ENCODE measurements at regions not wholly inside any gene's neighbourhood (a gene's known extent, or its start where the extent isn't known, plus 50 kb on each side); places are given as distances from the start of the nearest gene placed in this dataset.
"Not testable (repeated sequence)": the region's sequence is repeated elsewhere in the genome, so short reads cannot be mapped to it uniquely, and the experiment has no call there.

GRCh38 chr4:114252499-114252898, 273.1 kb upstream of the ARSJ start:
- DNase-seq, result no peak

DNA sequence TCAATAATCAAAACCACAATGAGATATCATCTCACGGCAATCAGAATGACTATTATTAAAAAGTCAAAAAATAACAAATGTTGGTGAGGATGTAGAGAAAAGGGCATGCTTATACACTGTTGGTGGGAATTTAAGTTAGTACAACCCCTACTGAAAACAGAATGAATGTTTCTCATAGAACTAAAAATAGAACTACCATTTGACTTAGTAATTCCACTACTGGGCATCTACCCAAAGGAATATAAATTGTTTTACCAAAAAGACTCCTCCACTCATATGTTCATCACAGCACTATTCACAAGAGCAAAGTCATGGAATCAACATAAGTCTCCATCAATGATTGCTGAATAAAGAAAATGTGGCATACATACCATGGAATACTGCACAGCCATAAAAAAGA, 278.1 kb upstream of the ARSJ start:
- no peak for DNase-seq

DNA sequence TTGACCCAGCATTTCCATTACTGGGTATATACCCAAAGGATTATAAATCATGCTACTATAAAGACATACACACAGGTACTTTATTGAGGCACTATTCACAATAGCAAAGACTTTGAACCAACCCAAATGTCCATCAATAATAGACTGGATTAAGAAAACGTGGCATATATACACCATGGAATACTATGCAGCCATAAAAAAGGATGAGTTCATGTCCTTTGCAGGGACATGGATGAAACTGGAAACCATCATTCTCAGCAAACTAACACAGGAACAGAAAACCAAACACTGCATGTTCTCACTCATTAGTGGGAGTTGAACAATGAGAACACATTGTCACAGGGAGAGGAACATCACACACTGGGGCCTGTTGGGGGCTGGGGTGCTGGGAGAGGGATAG, 283.0 kb upstream of the ARSJ start:
- not testable (repeated sequence) for DNase-seq

GRCh38 chr4:114263233-114263632, 283.8 kb upstream of the ARSJ start:
- no peak for DNase-seq

DNA sequence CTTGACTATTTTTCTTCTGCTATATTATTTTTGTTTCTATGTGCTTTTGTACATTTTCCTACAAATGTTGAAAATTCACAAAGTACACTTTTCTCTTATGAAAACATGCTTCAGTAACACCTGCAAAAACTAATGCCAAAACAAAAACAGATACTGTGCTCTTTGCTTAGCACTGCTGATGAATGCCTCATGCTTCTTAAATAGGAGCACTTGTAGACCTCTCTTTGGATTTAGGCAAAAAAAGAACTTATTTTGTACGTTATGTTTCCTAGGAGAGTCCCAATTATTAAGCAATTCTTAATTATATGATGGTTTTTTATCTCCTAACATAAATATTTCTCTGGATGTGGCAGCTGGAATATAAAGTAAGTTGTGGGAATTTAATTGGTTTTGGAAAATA, 285.0 kb upstream of the ARSJ start:
- no peak for DNase-seq

DNA sequence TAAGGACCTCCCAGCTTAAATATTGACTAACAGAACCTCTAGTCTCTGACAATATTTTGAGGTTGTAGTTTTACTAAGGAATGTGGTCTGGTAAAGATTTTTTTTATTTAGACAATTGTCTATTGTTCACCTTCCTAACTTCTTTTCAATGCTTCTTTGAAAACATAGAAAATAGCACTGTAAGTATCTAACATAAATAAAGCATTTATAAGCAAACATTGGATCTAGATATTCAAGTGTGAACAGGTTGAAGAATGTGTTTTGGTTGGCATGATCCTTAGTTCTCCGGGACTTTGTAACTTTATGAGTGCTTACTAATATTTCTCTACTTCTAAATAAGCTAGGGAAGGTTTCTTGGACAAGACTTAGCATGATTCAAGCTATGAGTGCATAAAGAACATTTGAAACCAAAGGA, 285.4 kb upstream of the ARSJ start:
- DNase-seq, result no peak

GRCh38 chr4:114265342-114265741, 285.9 kb upstream of the ARSJ start:
- DNase-seq, result no peak

- no peak for DNase-seq
These were observed 288.5 kb upstream of the ARSJ start for GRCh38 chr4:114267976-114268375.

GRCh38 chr4:114271031-114271430, 291.6 kb upstream of the ARSJ start:
- no peak for DNase-seq

GRCh38 chr4:114272226-114272625, 292.8 kb upstream of the ARSJ start:
- no peak for DNase-seq

DNA sequence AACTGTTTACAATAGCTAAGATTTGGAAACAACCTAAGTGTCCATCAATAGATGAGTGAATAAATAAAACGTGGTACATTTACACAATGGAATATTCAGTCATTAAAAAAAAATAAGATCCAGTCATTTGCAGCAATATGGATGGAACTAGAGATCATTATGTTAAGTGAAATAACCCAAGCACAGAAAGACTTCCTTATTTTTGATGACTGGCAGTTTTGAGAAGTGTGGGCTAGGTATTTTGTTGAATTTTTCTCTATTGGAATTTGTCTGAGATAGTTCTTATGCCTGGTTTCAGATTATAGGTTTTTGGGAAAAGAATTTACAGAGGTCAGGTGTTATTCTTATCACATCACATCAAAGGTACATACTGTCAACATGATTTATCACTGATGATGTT, 293.8 kb upstream of the ARSJ start:
- no peak for DNase-seq

GRCh38 chr4:114277690-114278089, 298.2 kb upstream of the ARSJ start:
- no peak for DNase-seq

- no peak for DNase-seq
These were observed 299.6 kb upstream of the ARSJ start for GRCh38 chr4:114279066-114279465.

GRCh38 chr4:114279711-114280110, 300.3 kb upstream of the ARSJ start:
- DNase-seq, result no peak

DNA sequence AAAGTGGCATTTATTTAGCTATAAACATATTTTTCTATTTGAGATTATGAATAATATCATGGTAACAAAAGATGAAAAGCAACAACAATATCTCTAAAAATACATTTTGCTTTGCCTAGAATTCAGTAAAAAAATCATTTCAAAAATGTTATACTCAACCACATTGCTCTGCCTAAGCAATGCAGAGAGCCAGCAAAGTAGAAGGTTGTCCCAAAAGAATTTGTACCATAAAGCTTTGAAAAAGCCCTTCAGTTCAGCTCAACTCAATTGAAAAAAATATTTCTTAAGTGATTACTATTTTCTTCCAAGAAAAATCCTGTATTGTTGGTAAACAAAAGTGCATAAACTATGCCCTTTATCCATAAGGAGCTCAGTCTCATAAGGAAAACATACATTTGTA, 301.2 kb upstream of the ARSJ start:
- DNase-seq, result no peak

DNA sequence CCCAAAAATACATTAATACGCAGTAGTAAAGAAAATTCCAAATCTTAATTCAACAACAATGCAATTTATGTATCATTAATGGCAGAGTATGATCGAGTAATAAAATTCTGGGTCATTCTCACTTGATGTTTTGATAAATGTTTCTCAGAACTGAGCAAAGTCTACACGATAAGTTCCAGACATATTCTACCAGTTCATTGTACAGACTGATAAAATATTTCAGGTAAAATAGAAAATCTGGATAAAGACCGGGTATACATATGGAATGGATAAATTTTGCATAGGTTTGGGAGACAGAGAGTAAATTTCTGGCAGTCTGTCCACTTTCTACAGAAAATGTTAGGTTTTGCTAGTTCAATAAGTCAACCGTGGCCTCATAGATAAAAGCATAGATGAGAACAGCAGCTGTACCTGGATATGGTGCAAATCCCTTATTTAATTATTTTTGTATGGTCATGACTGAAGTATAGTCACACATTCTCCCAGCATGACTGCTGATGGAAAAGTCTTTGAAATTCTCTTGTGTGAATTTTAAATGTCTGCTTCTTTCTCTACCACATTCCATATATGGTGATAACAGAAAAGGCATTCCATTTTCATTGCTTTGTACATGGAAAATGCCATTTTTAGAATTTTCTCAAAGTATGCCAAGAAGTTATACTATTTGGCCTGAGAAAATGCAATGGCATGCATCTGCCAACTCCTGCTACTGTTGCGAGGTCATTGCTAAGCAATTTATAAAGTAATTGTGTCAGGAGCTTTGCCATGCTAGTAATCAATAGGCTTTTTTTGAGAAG, 301.9 kb upstream of the ARSJ start:
- DNase-seq, result no peak

DNA sequence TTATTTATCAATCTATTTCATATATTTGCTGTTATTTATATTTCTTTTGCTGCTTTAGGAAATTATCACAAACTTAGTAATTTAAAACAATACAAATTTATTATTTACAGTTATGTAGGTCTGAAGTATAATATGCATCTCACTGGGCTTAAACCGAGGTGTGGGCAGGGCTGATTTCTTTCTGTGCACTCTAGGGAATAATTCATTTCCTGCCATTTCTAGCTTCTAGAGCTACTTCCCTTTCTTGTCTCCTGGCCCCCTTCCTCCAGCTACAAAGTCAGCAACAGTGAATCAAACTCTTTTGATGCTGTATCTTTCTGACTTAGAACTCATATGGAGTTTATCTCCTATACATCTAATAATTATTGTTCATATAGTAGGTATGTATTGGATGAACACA, 303.5 kb upstream of the ARSJ start:
- no peak for DNase-seq

DNA sequence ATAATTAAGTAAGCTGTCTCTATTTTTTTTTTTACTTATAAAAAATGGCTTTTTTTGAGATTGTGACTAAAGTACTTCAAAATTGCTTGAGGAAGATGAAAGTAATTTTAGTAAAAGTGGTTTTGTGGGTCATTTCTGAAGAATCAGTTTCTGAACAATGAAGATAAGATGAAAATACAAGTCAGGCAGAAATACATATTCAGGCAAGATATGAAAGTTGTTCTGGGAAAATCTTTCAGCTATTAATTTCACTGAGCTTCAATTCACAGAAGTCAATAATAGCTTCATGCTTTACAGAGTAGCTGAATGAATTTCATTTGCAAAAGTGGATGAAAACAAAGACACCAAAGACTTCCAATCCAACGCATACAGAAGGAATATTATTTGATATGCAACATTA, 305.2 kb upstream of the ARSJ start:
- no peak for DNase-seq

GRCh38 chr4:114286262-114286810, 306.9 kb upstream of the ARSJ start:
- DNase-seq, result no peak

- no peak for DNase-seq
These were observed 307.7 kb upstream of the ARSJ start for GRCh38 chr4:114287079-114287696.

GRCh38 chr4:114296126-114296525, 302.5 kb upstream of the UGT8 start:
- no peak for DNase-seq

- no peak for DNase-seq
These were observed 296.1 kb upstream of the UGT8 start for GRCh38 chr4:114302472-114302871.

- no peak for DNase-seq
These were observed 294.6 kb upstream of the UGT8 start for GRCh38 chr4:114304046-114304445.

- no peak for DNase-seq
These were observed 294.0 kb upstream of the UGT8 start for GRCh38 chr4:114304567-114304966.

DNA sequence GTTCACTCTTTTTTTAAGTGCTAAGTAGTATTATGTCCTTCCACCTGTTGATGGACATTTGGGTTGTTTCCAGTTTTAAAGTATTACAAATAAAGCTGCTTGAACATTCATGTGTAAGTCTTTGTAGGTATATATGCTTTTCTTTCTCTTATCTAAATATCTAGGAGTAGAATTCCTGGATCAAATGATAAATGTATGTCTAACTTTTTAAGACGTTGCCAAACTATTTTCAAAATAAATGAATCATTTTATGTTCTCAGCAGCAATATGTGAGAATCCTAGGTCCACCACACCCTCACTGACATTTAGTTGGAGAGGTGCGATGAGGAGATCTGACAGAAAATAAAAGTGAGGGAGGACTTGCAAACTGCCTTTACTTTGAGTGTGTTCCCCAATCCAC, 291.7 kb upstream of the UGT8 start:
- no peak for DNase-seq
